ENCODE measurements at regions not wholly inside any gene's neighbourhood (a gene's known extent, or its start where the extent isn't known, plus 50 kb on each side); places are given as distances from the start of the nearest gene placed in this dataset.

- TF ChIP-seq, protein P1, sequence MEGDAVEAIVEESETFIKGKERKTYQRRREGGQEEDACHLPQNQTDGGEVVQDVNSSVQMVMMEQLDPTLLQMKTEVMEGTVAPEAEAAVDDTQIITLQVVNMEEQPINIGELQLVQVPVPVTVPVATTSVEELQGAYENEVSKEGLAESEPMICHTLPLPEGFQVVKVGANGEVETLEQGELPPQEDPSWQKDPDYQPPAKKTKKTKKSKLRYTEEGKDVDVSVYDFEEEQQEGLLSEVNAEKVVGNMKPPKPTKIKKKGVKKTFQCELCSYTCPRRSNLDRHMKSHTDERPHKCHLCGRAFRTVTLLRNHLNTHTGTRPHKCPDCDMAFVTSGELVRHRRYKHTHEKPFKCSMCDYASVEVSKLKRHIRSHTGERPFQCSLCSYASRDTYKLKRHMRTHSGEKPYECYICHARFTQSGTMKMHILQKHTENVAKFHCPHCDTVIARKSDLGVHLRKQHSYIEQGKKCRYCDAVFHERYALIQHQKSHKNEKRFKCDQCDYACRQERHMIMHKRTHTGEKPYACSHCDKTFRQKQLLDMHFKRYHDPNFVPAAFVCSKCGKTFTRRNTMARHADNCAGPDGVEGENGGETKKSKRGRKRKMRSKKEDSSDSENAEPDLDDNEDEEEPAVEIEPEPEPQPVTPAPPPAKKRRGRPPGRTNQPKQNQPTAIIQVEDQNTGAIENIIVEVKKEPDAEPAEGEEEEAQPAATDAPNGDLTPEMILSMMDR (IDR thresholded peaks at IDR 0.05; ENCODE audit: low read depth, low read length), result no peak
- H3K4me3 ChIP-seq (ENCODE audit: low read depth, low read length), result no peak overlapping the region
These were observed 498.6 kb upstream of the SLITRK1 start for GRCh38 chr13:84380866-84381265.

GRCh38 chr13:84377106-84377505 lies 494.8 kb upstream of the SLITRK1 start:
- TF ChIP-seq, protein P1 (IDR thresholded peaks at IDR 0.05; ENCODE audit: low read depth, low read length), result no peak
- no peak overlapping the region for H3K4me3 ChIP-seq (ENCODE audit: low read depth, low read length)

DNA sequence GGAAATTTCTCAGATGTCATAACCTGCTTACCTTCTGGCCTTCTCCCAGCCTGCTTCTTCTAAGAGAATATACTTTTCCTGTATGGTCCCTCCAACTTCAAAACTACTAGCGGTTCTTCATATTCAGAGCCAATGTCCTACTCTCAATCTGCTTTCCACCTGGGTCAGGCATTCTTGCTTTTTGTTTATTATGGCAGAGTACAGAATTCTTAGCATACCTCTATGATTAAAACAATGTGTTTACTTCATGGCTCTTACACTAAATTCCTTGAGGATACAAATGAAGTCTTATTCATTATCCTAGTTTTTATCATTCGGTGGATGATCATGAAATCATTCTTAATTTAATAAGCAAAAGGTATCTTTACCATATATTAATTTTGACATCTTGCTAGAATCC lies 484.2 kb upstream of the SLITRK1 start:
- no peak overlapping the region for H3K4me3 ChIP-seq (ENCODE audit: low read depth, low read length)
- TF ChIP-seq, protein P1 (IDR thresholded peaks at IDR 0.05; ENCODE audit: low read depth, low read length), result no peak

DNA sequence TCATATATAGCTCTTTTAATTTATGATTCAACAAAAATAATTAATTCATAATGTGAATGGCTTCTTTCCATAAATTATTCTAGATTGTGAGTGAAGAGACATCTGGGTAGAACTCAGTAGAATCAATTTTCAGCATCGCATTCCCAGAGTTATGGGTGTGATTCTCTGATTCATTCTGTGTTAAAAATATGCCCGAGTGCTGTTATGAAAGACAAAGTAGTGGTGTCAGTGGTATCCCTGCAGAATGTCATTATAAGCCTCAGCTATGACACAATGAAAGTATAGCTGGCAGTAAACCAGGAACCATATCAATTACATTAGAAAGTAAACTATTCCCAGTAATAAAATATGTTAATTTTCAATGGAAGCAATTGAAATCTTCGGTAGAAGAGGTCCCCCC lies 480.5 kb upstream of the SLITRK1 start:
- H3K4me3 ChIP-seq (ENCODE audit: low read depth, low read length), result no peak overlapping the region

DNA sequence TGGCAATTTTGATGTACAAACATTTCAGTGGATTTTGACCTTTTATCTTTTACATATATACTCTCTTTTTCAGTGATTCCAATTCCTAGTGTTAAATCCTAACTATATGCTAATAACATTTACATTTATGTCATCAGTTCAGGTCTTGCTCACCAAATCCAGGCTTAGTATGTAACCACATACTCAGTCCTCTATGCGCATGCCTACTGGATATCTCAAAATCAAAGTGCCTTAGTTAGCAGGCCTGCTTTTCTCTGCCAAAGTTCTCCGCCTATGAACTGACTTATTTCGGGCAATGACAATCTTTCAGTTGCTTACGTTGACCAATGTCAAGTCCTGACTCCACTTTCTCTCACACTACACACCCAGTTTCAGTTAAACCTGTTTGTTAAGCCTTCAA lies 478.5 kb upstream of the SLITRK1 start:
- no peak overlapping the region for H3K4me3 ChIP-seq (ENCODE audit: low read depth, low read length)
- TF ChIP-seq, protein P1 (IDR thresholded peaks at IDR 0.05; ENCODE audit: low read depth, low read length), result no peak

More for the DNA sequence above, 480.5 kb upstream of the SLITRK1 start:
- TF ChIP-seq, protein P1 (IDR thresholded peaks at IDR 0.05; ENCODE audit: low read depth, low read length), result no peak

DNA sequence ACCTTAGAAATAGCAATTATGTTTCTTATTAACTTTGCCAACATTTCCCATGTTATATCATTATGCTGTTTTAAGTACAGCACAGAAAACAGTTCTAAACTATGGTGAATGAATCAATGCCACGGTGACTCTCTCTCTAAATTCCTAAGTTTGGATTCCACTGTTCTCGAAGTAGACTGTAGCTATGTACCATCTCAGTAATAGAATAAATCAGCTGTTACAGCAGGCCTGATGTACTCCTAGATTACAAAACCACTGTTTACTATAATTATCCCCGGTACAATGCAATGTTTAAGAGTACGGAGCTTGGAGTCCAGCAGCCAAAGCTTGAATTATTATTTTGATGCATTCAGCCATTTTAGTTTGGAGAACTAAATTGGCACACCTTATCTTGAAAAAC lies 476.3 kb upstream of the SLITRK1 start:
- TF ChIP-seq, protein P1 (IDR thresholded peaks at IDR 0.05; ENCODE audit: low read depth, low read length), result no peak
- H3K4me3 ChIP-seq (ENCODE audit: low read depth, low read length), result no peak overlapping the region

DNA sequence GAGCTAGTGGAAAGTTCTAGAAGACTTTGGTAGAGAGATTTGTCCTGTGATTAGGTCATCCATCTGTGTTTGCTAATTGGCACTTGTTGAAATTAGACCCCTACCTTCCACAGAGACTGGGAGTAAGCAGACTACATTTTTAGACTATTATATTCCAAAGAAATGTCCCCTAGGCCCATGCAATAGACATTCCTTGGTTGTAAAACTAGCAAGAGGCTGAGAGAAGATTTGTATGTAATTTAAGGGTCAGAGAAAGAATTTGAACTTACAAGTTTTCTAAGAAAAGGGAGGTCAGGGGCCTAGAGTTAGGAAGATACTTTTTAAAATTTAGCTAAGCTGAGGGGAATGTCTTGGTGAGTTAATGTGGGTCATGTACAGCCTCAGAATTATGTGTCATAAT lies 470.7 kb upstream of the SLITRK1 start:
- TF ChIP-seq, protein P1 (IDR thresholded peaks at IDR 0.05; ENCODE audit: low read depth, low read length), result no peak

More for the DNA sequence above, 470.7 kb upstream of the SLITRK1 start:
- no peak overlapping the region for H3K4me3 ChIP-seq (ENCODE audit: low read depth, low read length)
